ENCODE measurements at regions not wholly inside any gene's neighbourhood (a gene's known extent, or its start where the extent isn't known, plus 50 kb on each side); places are given as distances from the start of the nearest gene placed in this dataset.

- TF ChIP-seq POLR2A (IDR thresholded peaks at IDR 0.05) = no peak
- TF ChIP-seq CTCF (IDR thresholded peaks at IDR 0.05) = no peak
Observed at GRCh38 chr9:21584890-21585289, 102.8 kb upstream of the IFNE start.

Data from uterus (tissue), 2 donors.